Liver (tissue), 7 donors: ENCODE measurements at regions not wholly inside any gene's neighbourhood (a gene's known extent, or its start where the extent isn't known, plus 50 kb on each side); places are given as distances from the start of the nearest gene placed in this dataset.

Experiments used
- DNase-seq: peaks from one replicate; pipeline ENCODE4 v3.0.0-alpha.2; 2017; ENCODE audit warnings: low spot score
- H3K27ac ChIP-seq, 2 donors: one replicate each; pipeline ENCODE4 v1.7.0; 2013; ENCODE audit warnings: inconsistent platforms in 2 of 2, low read length in 2 of 2, control low read depth in 1 of 2, low read depth in 1 of 2, mild to moderate bottlenecking in 1 of 2
- H3K27me3 ChIP-seq, 4 donors: one replicate each; pipeline versions ENCODE4 v1.6.1 to v1.7.0; 2013; ENCODE audit warnings: low read length in 3 of 4, inconsistent platforms in 1 of 4, mild to moderate bottlenecking in 1 of 4, moderate library complexity in 1 of 4; ENCODE audit not compliant: control insufficient read depth in 4 of 4, insufficient read depth in 4 of 4
- H3K36me3 ChIP-seq, 4 donors: one replicate each; pipeline versions ENCODE4 v1.6.1 to v1.7.0; 2013; ENCODE audit warnings: low read length in 3 of 4, mild to moderate bottlenecking in 3 of 4, low read depth in 1 of 4, moderate library complexity in 1 of 4; ENCODE audit not compliant: control insufficient read depth in 4 of 4, insufficient read depth in 3 of 4
- H3K4me1 ChIP-seq, 4 donors: one replicate each; pipeline versions ENCODE4 v1.6.1 to v1.7.0; 2013; ENCODE audit warnings: low read length in 3 of 4, mild to moderate bottlenecking in 3 of 4, moderate library complexity in 1 of 4; ENCODE audit not compliant: control insufficient read depth in 4 of 4, insufficient read depth in 4 of 4
- H3K4me3 ChIP-seq, 3 donors: one replicate each; pipeline versions ENCODE4 v1.6.1 to v1.7.0; 2013; ENCODE audit warnings: low read length in 3 of 3, control low read depth in 1 of 3, low read depth in 1 of 3, mild to moderate bottlenecking in 1 of 3
- H3K9ac ChIP-seq, 2 donors: one replicate each; pipeline ENCODE4 v1.7.0; 2013; ENCODE audit warnings: low read length in 2 of 2, mild to moderate bottlenecking in 2 of 2, moderate library complexity in 2 of 2, control low read depth in 1 of 2, low read depth in 1 of 2
- H3K9me3 ChIP-seq, 4 donors: one replicate each; pipeline versions ENCODE4 v1.6.1 to v1.7.0; 2013; ENCODE audit warnings: low read length in 3 of 4; ENCODE audit not compliant: control insufficient read depth in 4 of 4
- EGR1 ChIP-seq, 2 donors: IDR thresholded peaks; 2 replicates each; pipeline ENCODE4 v1.6.1; 2016 to 2018; ENCODE audit warnings: antibody characterized with exemption in 2 of 2, low read depth in 2 of 2
- FOXA1 ChIP-seq: IDR thresholded peaks from 2 replicates; pipeline ENCODE4 v1.6.1; 2016; ENCODE audit warnings: antibody characterized with exemption
- FOXA2 ChIP-seq: IDR thresholded peaks from 2 replicates; pipeline ENCODE4 v1.6.1; 2016; ENCODE audit warnings: antibody characterized with exemption
- HNF4A ChIP-seq, 2 donors: conservative IDR thresholded peaks; 2 replicates each; pipeline ENCODE4 v1.6.1; 2016; ENCODE audit warnings: antibody characterized with exemption in 2 of 2, mild to moderate bottlenecking in 2 of 2
- JUND ChIP-seq, 2 donors: IDR thresholded peaks; 2 replicates each; pipeline ENCODE4 v1.6.1; 2016; ENCODE audit warnings: antibody characterized with exemption in 2 of 2
- RAD21 ChIP-seq, 2 donors: IDR thresholded peaks; 2 replicates each; pipeline ENCODE4 v1.6.1; 2016; ENCODE audit warnings: antibody characterized with exemption in 2 of 2, mild to moderate bottlenecking in 2 of 2
- RXRA ChIP-seq, 2 donors: IDR thresholded peaks; 2 replicates each; pipeline ENCODE4 v1.6.1; 2017 to 2018; ENCODE audit warnings: antibody characterized with exemption in 2 of 2, mild to moderate bottlenecking in 1 of 2
- SP1 ChIP-seq: IDR thresholded peaks from 2 replicates; pipeline ENCODE4 v1.6.1; 2018; ENCODE audit warnings: antibody characterized with exemption, mild to moderate bottlenecking
- YY1 ChIP-seq: IDR thresholded peaks from 2 replicates; pipeline ENCODE4 v1.6.1; 2016; ENCODE audit warnings: antibody characterized with exemption, mild to moderate bottlenecking
- WGBS: extraction: QIAGEN DNeasy Blood & Tissue Kit; methylation state at CpG from one replicate; pipeline ENCODE4 v1.1.7; 2013; 5-methylcytosine and 5-hydroxymethylcytosine counted together
- TF ChIP-seq, protein P1 (sequence below): IDR thresholded peaks from 2 replicates; pipeline ENCODE4 v1.6.1; 2016; ENCODE audit warnings: antibody characterized with exemption
- TF ChIP-seq, protein P2 (sequence below): IDR thresholded peaks from 2 replicates; pipeline ENCODE4 v1.6.1; 2016; ENCODE audit warnings: antibody characterized with exemption, mild to moderate bottlenecking
- TF ChIP-seq, protein P3 (sequence below): IDR thresholded peaks from 2 replicates; pipeline ENCODE4 v1.6.1; 2016; ENCODE audit warnings: antibody characterized with exemption
- TF ChIP-seq, protein P4 (sequence below): IDR thresholded peaks from 2 replicates; pipeline ENCODE4 v1.6.1; 2016; ENCODE audit warnings: antibody characterized with exemption
- donor health status: healthy.
- donor health status: healthy.
- donor health status: healthy.
- donor health status: healthy.

DNA sequence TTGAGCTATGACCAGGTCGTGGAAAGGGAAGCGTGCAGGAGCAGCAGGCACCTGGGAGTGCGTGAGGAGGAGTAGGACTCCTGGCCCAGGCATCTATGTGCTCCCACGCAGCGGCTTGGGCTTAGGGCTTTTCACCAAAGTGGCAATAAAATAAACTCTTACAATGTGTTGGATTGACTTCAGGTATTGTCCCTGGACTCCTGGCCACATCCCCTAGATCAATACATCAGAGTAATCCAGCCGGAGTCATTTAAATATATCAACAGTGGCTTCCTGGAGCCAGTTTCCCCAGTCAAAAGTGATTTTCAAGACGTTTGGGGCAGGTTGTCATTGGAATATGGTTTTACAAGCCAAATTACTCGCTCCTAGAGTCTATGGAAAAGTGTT, 344.4 kb downstream of the WDR11 start:
- Histone ChIP-seq H3K27ac (no peak overlapping the region), H3K36me3 (no peaks in the 10 kb centered on the region), H3K4me3 (no peak overlapping the region), H3K9ac (no peak overlapping the region), H3K27me3 (no peaks in the 10 kb centered on the region), H3K9me3 (no peaks in the 10 kb centered on the region), H3K4me1 (peaks cover 3 to 16% (median 13%) of the 10 kb centered on the region in 4 donors)
- DNase-seq, result no peak
- TF ChIP-seq HNF4A (conservative IDR thresholded peaks at IDR 0.05) (peak in 1 of 2 donors; percentile 18), EGR1 (IDR thresholded peaks at IDR 0.05; ENCODE audit: low read depth in 2 of 2) (no peak)
- 38% methylated on average over 8 of the region's 8 CpGs for WGBS

DNA sequence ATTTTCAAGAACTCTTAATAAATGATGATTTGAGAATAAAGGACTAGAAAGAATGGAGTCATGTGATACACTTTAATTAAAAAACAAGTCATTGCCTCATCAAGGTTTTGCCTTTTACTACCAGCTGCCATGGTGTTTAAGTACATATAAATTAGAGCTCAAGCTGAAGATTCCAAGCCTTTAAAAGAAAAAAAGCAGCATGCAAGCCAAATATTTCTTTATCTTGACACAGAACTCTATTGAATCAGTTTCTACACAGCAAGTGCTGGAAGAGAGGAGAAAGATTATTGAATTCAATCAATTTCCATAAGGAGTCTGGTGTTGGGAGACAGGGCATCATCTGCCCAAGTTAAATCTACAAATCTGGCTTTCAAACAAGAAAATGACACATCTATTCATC, 347.9 kb downstream of the WDR11 start:
- Histone ChIP-seq H3K9ac (no peak overlapping the region), H3K27ac (no peak overlapping the region), H3K4me3 (no peak overlapping the region), H3K27me3 (no peaks in the 10 kb centered on the region), H3K9me3 (no peaks in the 10 kb centered on the region), H3K36me3 (no peaks in the 10 kb centered on the region), H3K4me1 (peaks cover 3 to 16% (median 13%) of the 10 kb centered on the region in 4 donors)
- TF ChIP-seq, protein P1, sequence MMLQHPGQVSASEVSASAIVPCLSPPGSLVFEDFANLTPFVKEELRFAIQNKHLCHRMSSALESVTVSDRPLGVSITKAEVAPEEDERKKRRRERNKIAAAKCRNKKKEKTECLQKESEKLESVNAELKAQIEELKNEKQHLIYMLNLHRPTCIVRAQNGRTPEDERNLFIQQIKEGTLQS, result no peak
- TF ChIP-seq SP1, result no peak
- TF ChIP-seq RAD21 (IDR thresholded peaks at IDR 0.05), result no peak
- no peak for TF ChIP-seq FOXA2
- no peak for TF ChIP-seq HNF4A (conservative IDR thresholded peaks at IDR 0.05)
- TF ChIP-seq, protein P2, sequence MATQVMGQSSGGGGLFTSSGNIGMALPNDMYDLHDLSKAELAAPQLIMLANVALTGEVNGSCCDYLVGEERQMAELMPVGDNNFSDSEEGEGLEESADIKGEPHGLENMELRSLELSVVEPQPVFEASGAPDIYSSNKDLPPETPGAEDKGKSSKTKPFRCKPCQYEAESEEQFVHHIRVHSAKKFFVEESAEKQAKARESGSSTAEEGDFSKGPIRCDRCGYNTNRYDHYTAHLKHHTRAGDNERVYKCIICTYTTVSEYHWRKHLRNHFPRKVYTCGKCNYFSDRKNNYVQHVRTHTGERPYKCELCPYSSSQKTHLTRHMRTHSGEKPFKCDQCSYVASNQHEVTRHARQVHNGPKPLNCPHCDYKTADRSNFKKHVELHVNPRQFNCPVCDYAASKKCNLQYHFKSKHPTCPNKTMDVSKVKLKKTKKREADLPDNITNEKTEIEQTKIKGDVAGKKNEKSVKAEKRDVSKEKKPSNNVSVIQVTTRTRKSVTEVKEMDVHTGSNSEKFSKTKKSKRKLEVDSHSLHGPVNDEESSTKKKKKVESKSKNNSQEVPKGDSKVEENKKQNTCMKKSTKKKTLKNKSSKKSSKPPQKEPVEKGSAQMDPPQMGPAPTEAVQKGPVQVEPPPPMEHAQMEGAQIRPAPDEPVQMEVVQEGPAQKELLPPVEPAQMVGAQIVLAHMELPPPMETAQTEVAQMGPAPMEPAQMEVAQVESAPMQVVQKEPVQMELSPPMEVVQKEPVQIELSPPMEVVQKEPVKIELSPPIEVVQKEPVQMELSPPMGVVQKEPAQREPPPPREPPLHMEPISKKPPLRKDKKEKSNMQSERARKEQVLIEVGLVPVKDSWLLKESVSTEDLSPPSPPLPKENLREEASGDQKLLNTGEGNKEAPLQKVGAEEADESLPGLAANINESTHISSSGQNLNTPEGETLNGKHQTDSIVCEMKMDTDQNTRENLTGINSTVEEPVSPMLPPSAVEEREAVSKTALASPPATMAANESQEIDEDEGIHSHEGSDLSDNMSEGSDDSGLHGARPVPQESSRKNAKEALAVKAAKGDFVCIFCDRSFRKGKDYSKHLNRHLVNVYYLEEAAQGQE, result no peak
- no peak for TF ChIP-seq JUND (IDR thresholded peaks at IDR 0.05)
- no peak for DNase-seq

DNA sequence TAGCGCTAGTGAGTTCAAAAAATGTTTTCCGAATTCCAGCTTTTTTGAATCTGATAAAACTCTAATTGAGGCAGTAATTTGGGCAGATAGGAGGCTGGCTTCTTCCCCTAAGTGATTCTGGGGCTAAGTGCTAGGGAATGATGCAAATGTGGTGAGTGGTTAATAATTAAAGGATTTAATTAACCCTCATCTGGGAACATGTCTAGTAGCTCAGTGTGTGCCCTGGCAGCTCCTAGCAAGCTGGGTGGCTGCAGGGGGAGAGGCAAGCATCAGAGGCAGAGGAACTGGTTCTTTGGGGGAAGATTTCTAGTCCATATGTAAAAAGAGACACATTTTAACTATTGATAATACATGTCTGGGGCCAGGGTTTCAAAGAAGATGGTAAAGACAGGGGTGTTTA, 354.5 kb downstream of the WDR11 start:
- H3K36me3 ChIP-seq, result no peaks in the 10 kb centered on the region
- DNase-seq, result no peak
- 79% methylated on average over 2 of the region's 2 CpGs for WGBS
- H3K27ac ChIP-seq, result no peak overlapping the region
- no peak overlapping the region for H3K9ac ChIP-seq
- no peaks in the 10 kb centered on the region for H3K4me1 ChIP-seq
- no peak for TF ChIP-seq HNF4A (conservative IDR thresholded peaks at IDR 0.05)
- TF ChIP-seq JUND (IDR thresholded peaks at IDR 0.05), result no peak
- TF ChIP-seq YY1, result no peak
- no peak for TF ChIP-seq EGR1 (IDR thresholded peaks at IDR 0.05; ENCODE audit: low read depth in 2 of 2)
- TF ChIP-seq RAD21 (IDR thresholded peaks at IDR 0.05), result no peak
- TF ChIP-seq, protein P1, result no peak
- TF ChIP-seq, protein P2, result no peak
- TF ChIP-seq, protein P3, sequence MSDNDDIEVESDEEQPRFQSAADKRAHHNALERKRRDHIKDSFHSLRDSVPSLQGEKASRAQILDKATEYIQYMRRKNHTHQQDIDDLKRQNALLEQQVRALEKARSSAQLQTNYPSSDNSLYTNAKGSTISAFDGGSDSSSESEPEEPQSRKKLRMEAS, result no peak
- TF ChIP-seq FOXA1, result no peak
- TF ChIP-seq RXRA (IDR thresholded peaks at IDR 0.05), result no peak
- TF ChIP-seq, protein P4, sequence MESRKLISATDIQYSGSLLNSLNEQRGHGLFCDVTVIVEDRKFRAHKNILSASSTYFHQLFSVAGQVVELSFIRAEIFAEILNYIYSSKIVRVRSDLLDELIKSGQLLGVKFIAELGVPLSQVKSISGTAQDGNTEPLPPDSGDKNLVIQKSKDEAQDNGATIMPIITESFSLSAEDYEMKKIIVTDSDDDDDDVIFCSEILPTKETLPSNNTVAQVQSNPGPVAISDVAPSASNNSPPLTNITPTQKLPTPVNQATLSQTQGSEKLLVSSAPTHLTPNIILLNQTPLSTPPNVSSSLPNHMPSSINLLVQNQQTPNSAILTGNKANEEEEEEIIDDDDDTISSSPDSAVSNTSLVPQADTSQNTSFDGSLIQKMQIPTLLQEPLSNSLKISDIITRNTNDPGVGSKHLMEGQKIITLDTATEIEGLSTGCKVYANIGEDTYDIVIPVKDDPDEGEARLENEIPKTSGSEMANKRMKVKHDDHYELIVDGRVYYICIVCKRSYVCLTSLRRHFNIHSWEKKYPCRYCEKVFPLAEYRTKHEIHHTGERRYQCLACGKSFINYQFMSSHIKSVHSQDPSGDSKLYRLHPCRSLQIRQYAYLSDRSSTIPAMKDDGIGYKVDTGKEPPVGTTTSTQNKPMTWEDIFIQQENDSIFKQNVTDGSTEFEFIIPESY, result no peak
- no peak overlapping the region for H3K4me3 ChIP-seq
- H3K9me3 ChIP-seq, result no peaks in the 10 kb centered on the region
- no peaks in the 10 kb centered on the region for H3K27me3 ChIP-seq
